ENCODE measurements at regions not wholly inside any gene's neighbourhood (a gene's known extent, or its start where the extent isn't known, plus 50 kb on each side); places are given as distances from the start of the nearest gene placed in this dataset.

- TF ChIP-seq MEF2A (IDR thresholded peaks at IDR 0.05; ENCODE audit: insufficient read depth, low read depth, low read length) (no peak), BHLHE40 (IDR thresholded peaks at IDR 0.05; ENCODE audit: borderline replicate concordance in 1 of 2, low read depth in 2 of 2, low read length in 1 of 2) (no peak), CEBPZ (IDR thresholded peaks at IDR 0.05; ENCODE audit: low read depth, low read length) (no peak)
Observed at GRCh38 chr11:38252620-38253019, 1654.6 kb upstream of the RAG2 start (continued).

- Histone ChIP-seq H3K36me3 (ENCODE audit: control insufficient read depth in 2 of 2, insufficient read depth in 2 of 2, low read length in 1 of 2) (no peaks in the 10 kb centered on the region), H4K20me1 (ENCODE audit: control insufficient read depth, insufficient read depth) (no peaks in the 10 kb centered on the region), H3K4me2 (ENCODE audit: control insufficient read depth, insufficient read depth) (no peak overlapping the region), H3K27me3 (replicated peaks in 1 of 2; ENCODE audit: control insufficient read depth in 2 of 2, insufficient read depth in 2 of 2, low read length in 1 of 2) (no peaks in the 10 kb centered on the region), H3K4me3 (no peak overlapping the region), H3K4me1 (ENCODE audit: control insufficient read depth, insufficient read depth, low read length) (no peaks in the 10 kb centered on the region), H3K79me2 (ENCODE audit: control insufficient read depth, insufficient read depth, low read length) (no peaks in the 10 kb centered on the region), H3K9me3 (replicated peaks; ENCODE audit: control insufficient read depth, insufficient read depth, low read length) (no peaks in the 10 kb centered on the region), H3K9ac (ENCODE audit: control insufficient read depth, insufficient read depth, low read length) (no peak overlapping the region), H3K27ac (ENCODE audit: control insufficient read depth, insufficient read depth) (no peak overlapping the region), H2AFZ (ENCODE audit: control insufficient read depth, low read depth, low read length) (no peak overlapping the region)
- TF ChIP-seq SUZ12 (IDR thresholded peaks at IDR 0.05; ENCODE audit: unreplicated experiment) (no peak), RAD51 (IDR thresholded peaks at IDR 0.05) (no peak), ESRRA (IDR thresholded peaks at IDR 0.05; ENCODE audit: low read length) (no peak), NFIC (IDR thresholded peaks at IDR 0.05; ENCODE audit: low read depth, low read length) (no peak)
- no peak for DNase-seq (ENCODE audit: low read depth, low spot score)
- 0% methylated on average over 1 of the region's 1 CpG for WGBS (ENCODE audit: insufficient coverage, insufficient replicate concordance, low lambda C conversion rate, missing lambda C conversion rate)
- BruUV-seq (replicated peaks) = no TSS peak
- in situ Hi-C loops (cut with MboI) = no loop called here
- CTCF ChIA-PET = no interaction called here
- POLR2A ChIA-PET = no interaction called here
- SMC1A ChIA-PET (ENCODE audit: uncharacterized antibody, unreplicated experiment) = no interaction called here
- ATAC-seq = no peak
- FAIRE-seq = no peak
- RAD21 ChIA-PET (ENCODE audit: unreplicated experiment) = no interaction called here
- intact Hi-C loops (cut with micrococcal nuclease; ENCODE audit: unreplicated experiment) = no loop called here
Observed at GRCh38 chr11:38246451-38246850, 1648.4 kb upstream of the RAG2 start.

Data from GM12878 (cell line).